ENCODE measurements at regions not wholly inside any gene's neighbourhood (a gene's known extent, or its start where the extent isn't known, plus 50 kb on each side); places are given as distances from the start of the nearest gene placed in this dataset.

- TF ChIP-seq EZH2 (IDR thresholded peaks at IDR 0.05; ENCODE audit: borderline replicate concordance, low read depth, low read length, severe bottlenecking): no peak
- TF ChIP-seq CTCF (IDR thresholded peaks at IDR 0.05; ENCODE audit: borderline replicate concordance, extremely low read depth, low read length, poor library complexity, severe bottlenecking): no peak
Measured at GRCh38 chr3:152669560-152669959, 165.4 kb upstream of the P2RY1 start.

Data from DND-41 (cell line).